HG02973 (cell line): ENCODE measurements at regions not wholly inside any gene's neighbourhood (a gene's known extent, or its start where the extent isn't known, plus 50 kb on each side); places are given as distances from the start of the nearest gene placed in this dataset.

Source experiments
- ATAC-seq: cut with Tn5 transposase; IDR thresholded peaks from one replicate; pipeline ENCODE4 v1.9.1; 2021; ENCODE audit warnings: moderate library complexity; ENCODE audit not compliant: unreplicated experiment

- no peak for ATAC-seq
These were observed 135.7 kb upstream of the ZFHX3 start for GRCh38 chr16:73183611-73184092.

- no peak for ATAC-seq
These were observed 131.9 kb upstream of the ZFHX3 start for GRCh38 chr16:73179705-73180331.

- no peak for ATAC-seq
These were observed 129.9 kb upstream of the ZFHX3 start for GRCh38 chr16:73177729-73178295.

- ATAC-seq = no peak
These were observed 128.7 kb upstream of the ZFHX3 start for GRCh38 chr16:73176577-73177013.

GRCh38 chr16:73172973-73173709 lies 125.2 kb upstream of the ZFHX3 start:
- ATAC-seq = no peak

GRCh38 chr16:73172241-73172972 lies 124.5 kb upstream of the ZFHX3 start:
- ATAC-seq = no peak

- no peak for ATAC-seq
These were observed 123.9 kb upstream of the ZFHX3 start for GRCh38 chr16:73171901-73172240.

GRCh38 chr16:73171380-73171779 lies 123.5 kb upstream of the ZFHX3 start:
- ATAC-seq = no peak

GRCh38 chr16:73170612-73171038 lies 122.7 kb upstream of the ZFHX3 start:
- no peak for ATAC-seq

- ATAC-seq = no peak
These were observed 119.1 kb upstream of the ZFHX3 start for GRCh38 chr16:73166947-73167550.

- no peak for ATAC-seq
These were observed 118.5 kb upstream of the ZFHX3 start for GRCh38 chr16:73166441-73166851.

- ATAC-seq = no peak
These were observed 115.4 kb upstream of the ZFHX3 start for GRCh38 chr16:73163238-73163815.

- no peak for ATAC-seq
These were observed 114.0 kb upstream of the ZFHX3 start for GRCh38 chr16:73161977-73162376.

- no peak for ATAC-seq
These were observed 111.4 kb upstream of the ZFHX3 start for GRCh38 chr16:73159296-73159695.

- ATAC-seq = no peak
These were observed 109.9 kb upstream of the ZFHX3 start for GRCh38 chr16:73157861-73158260.

- no peak for ATAC-seq
These were observed 106.3 kb upstream of the ZFHX3 start for GRCh38 chr16:73154063-73154870.

GRCh38 chr16:73152386-73153125 lies 104.6 kb upstream of the ZFHX3 start:
- no peak for ATAC-seq

GRCh38 chr16:73151941-73152340 lies 104.0 kb upstream of the ZFHX3 start:
- ATAC-seq = no peak

- ATAC-seq = no peak
These were observed 103.3 kb upstream of the ZFHX3 start for GRCh38 chr16:73151225-73151624.
